ENCODE measurements at regions not wholly inside any gene's neighbourhood (a gene's known extent, or its start where the extent isn't known, plus 50 kb on each side); places are given as distances from the start of the nearest gene placed in this dataset.

GRCh38 chr17:77402159-77402731, 261.5 kb downstream of the SEC14L1 start:
- Mint-ChIP-seq H3K9me3 (no peaks in the 10 kb centered on the region), H3K4me3 (peak overlapping the region; percentile 0), H3K4me1 (ENCODE audit: low read depth in 2 of 2) (peaks cover 66 to 75% of the 10 kb centered on the region in 2 donors), H3K36me3 (no peaks in the 10 kb centered on the region), H3K27ac (peak overlapping the region in 1 of 2 donors; percentile 98), H3K27me3 (no peaks in the 10 kb centered on the region)
- DNase-seq (ENCODE audit: low spot score) (no peak), ATAC-seq (no peak)

GRCh38 chr17:77403854-77404253, 263.1 kb downstream of the SEC14L1 start:
- Mint-ChIP-seq H3K36me3 (no peaks in the 10 kb centered on the region), H3K9me3 (no peaks in the 10 kb centered on the region), H3K27me3 (no peaks in the 10 kb centered on the region), H3K27ac (peak overlapping the region; percentile 64 to 65), H3K4me3 (peak overlapping the region; percentile 81), H3K4me1 (ENCODE audit: low read depth in 2 of 2) (peaks cover 60 to 72% of the 10 kb centered on the region in 2 donors)
- ATAC-seq (no peak), DNase-seq (ENCODE audit: low spot score) (no peak)

GRCh38 chr17:77404812-77405581, 264.2 kb downstream of the SEC14L1 start:
- H3K4me1 Mint-ChIP-seq (ENCODE audit: low read depth in 2 of 2) = peaks cover 66 to 69% of the 10 kb centered on the region in 2 donors
- no peaks in the 10 kb centered on the region for H3K9me3 Mint-ChIP-seq
- H3K36me3 Mint-ChIP-seq = no peaks in the 10 kb centered on the region
- DNase-seq (ENCODE audit: low spot score) = peak; percentile 92
- peak; percentile 92 to 93 for ATAC-seq
- H3K27ac Mint-ChIP-seq = peak overlapping the region; percentile 64 to 65
- H3K4me3 Mint-ChIP-seq = peak overlapping the region; percentile 81
- no peaks in the 10 kb centered on the region for H3K27me3 Mint-ChIP-seq

GRCh38 chr17:77405867-77406732, 265.3 kb downstream of the SEC14L1 start:
- peaks cover 66 to 68% of the 10 kb centered on the region in 2 donors for H3K4me1 Mint-ChIP-seq (ENCODE audit: low read depth in 2 of 2)
- DNase-seq (ENCODE audit: low spot score) = no peak
- H3K36me3 Mint-ChIP-seq = no peaks in the 10 kb centered on the region
- H3K27me3 Mint-ChIP-seq = no peaks in the 10 kb centered on the region
- no peaks in the 10 kb centered on the region for H3K9me3 Mint-ChIP-seq
- ATAC-seq = no peak
- H3K4me3 Mint-ChIP-seq = peak overlapping the region; percentile 81
- peak overlapping the region; percentile 64 to 65 for H3K27ac Mint-ChIP-seq

- ATAC-seq (no peak), DNase-seq (ENCODE audit: low spot score) (no peak)
- H3K4me1 Mint-ChIP-seq (ENCODE audit: low read depth in 2 of 2) = peaks cover 58 to 65% of the 10 kb centered on the region in 2 donors
- H3K27ac Mint-ChIP-seq = peak overlapping the region; percentile 64 to 65
- no peak overlapping the region for H3K4me3 Mint-ChIP-seq
- H3K27me3 Mint-ChIP-seq = no peaks in the 10 kb centered on the region
- H3K9me3 Mint-ChIP-seq = no peaks in the 10 kb centered on the region
- H3K36me3 Mint-ChIP-seq = no peaks in the 10 kb centered on the region
Measured at GRCh38 chr17:77407321-77408277, 266.8 kb downstream of the SEC14L1 start.

GRCh38 chr17:77408284-77408683, 267.5 kb downstream of the SEC14L1 start:
- DNase-seq (ENCODE audit: low spot score) (no peak), ATAC-seq (no peak)
- Mint-ChIP-seq H3K4me1 (ENCODE audit: low read depth in 2 of 2) (peaks cover 56 to 65% of the 10 kb centered on the region in 2 donors), H3K4me3 (peak overlapping the region; percentile 5), H3K9me3 (no peaks in the 10 kb centered on the region), H3K27me3 (no peaks in the 10 kb centered on the region), H3K36me3 (no peaks in the 10 kb centered on the region), H3K27ac (peak overlapping the region; percentile 64 to 65)

GRCh38 chr17:77409282-77410161, 268.8 kb downstream of the SEC14L1 start:
- Mint-ChIP-seq H3K36me3 (no peaks in the 10 kb centered on the region), H3K27ac (peak overlapping the region in 1 of 2 donors; percentile 68), H3K27me3 (no peaks in the 10 kb centered on the region), H3K4me3 (no peak overlapping the region), H3K9me3 (no peaks in the 10 kb centered on the region), H3K4me1 (ENCODE audit: low read depth in 2 of 2) (peaks cover 46 to 55% of the 10 kb centered on the region in 2 donors)
- peak; percentile 11 to 66 for ATAC-seq
- DNase-seq (ENCODE audit: low spot score) = no peak

GRCh38 chr17:77410470-77410869, 269.7 kb downstream of the SEC14L1 start:
- Mint-ChIP-seq H3K4me3 (no peak overlapping the region), H3K9me3 (no peaks in the 10 kb centered on the region), H3K27me3 (no peaks in the 10 kb centered on the region), H3K36me3 (no peaks in the 10 kb centered on the region), H3K27ac (peak overlapping the region in 1 of 2 donors; percentile 68), H3K4me1 (ENCODE audit: low read depth in 2 of 2) (peaks cover 37 to 46% of the 10 kb centered on the region in 2 donors)
- DNase-seq (ENCODE audit: low spot score) = no peak
- no peak for ATAC-seq

GRCh38 chr17:77414811-77415400, 274.1 kb downstream of the SEC14L1 start:
- Mint-ChIP-seq H3K27me3 (no peaks in the 10 kb centered on the region), H3K27ac (no peak overlapping the region), H3K4me1 (ENCODE audit: low read depth in 2 of 2) (peaks cover 16 to 22% of the 10 kb centered on the region in 2 donors), H3K4me3 (no peak overlapping the region), H3K9me3 (no peaks in the 10 kb centered on the region), H3K36me3 (no peaks in the 10 kb centered on the region)
- DNase-seq (ENCODE audit: low spot score) = no peak
- ATAC-seq = no peak

GRCh38 chr17:77416105-77416713, 275.4 kb downstream of the SEC14L1 start:
- H3K36me3 Mint-ChIP-seq = no peaks in the 10 kb centered on the region
- no peak overlapping the region for H3K4me3 Mint-ChIP-seq

GRCh38 chr17:77417575-77417974, 276.8 kb downstream of the SEC14L1 start:
- Mint-ChIP-seq H3K27ac (no peak overlapping the region), H3K4me1 (ENCODE audit: low read depth in 2 of 2) (peaks cover 20 to 22% of the 10 kb centered on the region in 2 donors)

More at GRCh38 chr17:77416105-77416713, 275.4 kb downstream of the SEC14L1 start:
- H3K4me1 Mint-ChIP-seq (ENCODE audit: low read depth in 2 of 2) = peaks cover 17 to 19% of the 10 kb centered on the region in 2 donors
- no peak for DNase-seq (ENCODE audit: low spot score)
- no peaks in the 10 kb centered on the region for H3K9me3 Mint-ChIP-seq
- H3K27ac Mint-ChIP-seq = no peak overlapping the region
- ATAC-seq = no peak
- no peaks in the 10 kb centered on the region for H3K27me3 Mint-ChIP-seq

More at GRCh38 chr17:77417575-77417974, 276.8 kb downstream of the SEC14L1 start:
- H3K9me3 Mint-ChIP-seq = no peaks in the 10 kb centered on the region
- no peak for DNase-seq (ENCODE audit: low spot score)
- H3K27me3 Mint-ChIP-seq = no peaks in the 10 kb centered on the region
- H3K4me3 Mint-ChIP-seq = no peak overlapping the region
- H3K36me3 Mint-ChIP-seq = no peaks in the 10 kb centered on the region
- no peak for ATAC-seq
